NB4 (cell line): ENCODE measurements at regions not wholly inside any gene's neighbourhood (a gene's known extent, or its start where the extent isn't known, plus 50 kb on each side); places are given as distances from the start of the nearest gene placed in this dataset.

Experiments
- CTCF ChIP-seq: IDR thresholded peaks from one replicate; pipeline ENCODE4 v1.5.1; 2012; ENCODE audit warnings: low read depth, low read length
- MYC ChIP-seq: IDR thresholded peaks from 2 replicates; pipeline ENCODE4 v1.6.1; 2011; ENCODE audit warnings: low read depth, low read length

GRCh38 chr1:38474738-38475623 lies 384.6 kb downstream of the RRAGC start:
- TF ChIP-seq MYC (no peak), CTCF (no peak)
